ENCODE measurements at regions not wholly inside any gene's neighbourhood (a gene's known extent, or its start where the extent isn't known, plus 50 kb on each side); places are given as distances from the start of the nearest gene placed in this dataset.

DNA sequence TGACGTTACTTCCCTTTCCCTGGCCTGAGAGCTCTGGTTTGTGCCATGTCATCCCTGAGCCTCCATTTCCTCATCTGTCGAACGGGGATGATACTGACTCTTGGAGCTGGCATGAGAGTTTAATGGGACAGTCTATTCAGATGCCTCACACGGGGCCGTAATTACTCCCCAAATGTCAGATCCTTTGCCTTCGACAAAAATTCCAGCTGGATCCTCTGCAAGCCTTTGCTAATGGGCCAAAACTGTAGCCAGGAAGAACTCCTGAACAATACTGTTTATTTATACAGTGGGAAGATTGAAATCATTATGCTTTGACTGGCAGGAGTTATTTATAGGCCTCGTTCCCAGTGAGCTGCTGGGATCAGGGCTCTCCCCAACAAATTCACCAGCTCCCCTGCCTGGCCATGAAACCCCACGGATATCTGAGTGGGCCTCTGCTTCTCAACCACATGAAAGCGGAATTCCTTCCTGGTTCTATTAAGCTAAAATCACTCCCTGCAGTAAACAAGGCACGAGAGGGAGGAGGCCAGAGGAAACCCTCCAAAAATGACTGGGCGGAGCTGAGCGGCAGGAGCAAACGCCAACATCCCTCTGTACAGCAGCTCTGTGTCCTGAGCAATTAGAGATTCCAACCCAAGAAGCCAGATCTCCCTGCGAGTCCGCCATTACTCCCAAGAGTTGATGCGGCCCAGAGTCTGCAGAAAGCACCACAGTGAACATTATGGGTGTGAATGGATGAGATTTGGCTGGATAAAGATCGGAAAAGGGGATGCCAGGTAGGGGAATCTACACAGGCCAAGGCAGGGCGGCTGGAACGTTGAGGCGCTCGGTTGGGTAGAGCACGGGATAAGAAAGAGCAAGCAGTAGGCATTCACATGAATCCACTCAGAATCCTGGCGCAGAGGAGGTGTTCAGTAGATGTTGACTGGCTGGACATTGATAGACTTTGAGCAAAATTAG, 326.1 kb downstream of the BCL11B start:
- H3K9ac ChIP-seq (ENCODE audit: low read length in 3 of 3): no peak overlapping the region
- FAIRE-seq: no peak

DNA sequence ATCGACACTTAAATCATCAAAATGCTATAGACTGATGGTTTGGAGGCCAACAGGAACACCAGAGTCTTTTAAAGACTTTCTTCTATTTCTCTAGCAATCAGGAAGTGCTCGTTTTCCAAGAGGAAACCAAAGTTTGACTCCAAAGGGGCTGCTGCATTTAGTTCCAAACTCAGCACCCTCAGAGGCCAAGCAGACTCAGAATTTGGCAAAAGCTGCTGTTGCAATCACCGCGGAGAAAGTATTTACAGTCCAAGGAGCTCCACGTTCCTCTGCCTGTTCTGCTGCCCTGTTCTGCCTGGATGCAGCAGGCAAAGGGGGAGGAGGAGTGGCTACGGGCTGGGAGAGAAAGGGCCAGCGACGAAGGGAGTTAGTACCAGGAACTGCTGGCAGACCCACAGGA, 325.1 kb downstream of the BCL11B start:
- Histone ChIP-seq H3K4me3 (ENCODE audit: low read length in 3 of 3) (no peak overlapping the region), H3K27ac (ENCODE audit: low read depth in 2 of 2, low read length in 2 of 2) (no peak overlapping the region), H3K9ac (ENCODE audit: low read length in 3 of 3) (no peak overlapping the region), H3K36me3 (ENCODE audit: control insufficient read depth in 2 of 3, insufficient read depth in 3 of 3, low read length in 3 of 3) (no peaks in the 10 kb centered on the region), H3K27me3 (ENCODE audit: control insufficient read depth, insufficient read depth, low read length) (no peaks in the 10 kb centered on the region), H3K4me1 (ENCODE audit: control insufficient read depth in 2 of 3, insufficient read depth in 2 of 3, low read depth in 1 of 3, low read length in 3 of 3) (no peaks in the 10 kb centered on the region), H3K9me3 (ENCODE audit: control insufficient read depth in 2 of 3, insufficient read depth in 1 of 3, low read length in 3 of 3) (no peaks in the 10 kb centered on the region)
- FAIRE-seq (no peak), DNase-seq (peak in 4 of 5 donors; percentile 50 to 72 (median 62))
- intact Hi-C loops (cut with DNase I): no loop called here
- TF ChIP-seq, protein P1, sequence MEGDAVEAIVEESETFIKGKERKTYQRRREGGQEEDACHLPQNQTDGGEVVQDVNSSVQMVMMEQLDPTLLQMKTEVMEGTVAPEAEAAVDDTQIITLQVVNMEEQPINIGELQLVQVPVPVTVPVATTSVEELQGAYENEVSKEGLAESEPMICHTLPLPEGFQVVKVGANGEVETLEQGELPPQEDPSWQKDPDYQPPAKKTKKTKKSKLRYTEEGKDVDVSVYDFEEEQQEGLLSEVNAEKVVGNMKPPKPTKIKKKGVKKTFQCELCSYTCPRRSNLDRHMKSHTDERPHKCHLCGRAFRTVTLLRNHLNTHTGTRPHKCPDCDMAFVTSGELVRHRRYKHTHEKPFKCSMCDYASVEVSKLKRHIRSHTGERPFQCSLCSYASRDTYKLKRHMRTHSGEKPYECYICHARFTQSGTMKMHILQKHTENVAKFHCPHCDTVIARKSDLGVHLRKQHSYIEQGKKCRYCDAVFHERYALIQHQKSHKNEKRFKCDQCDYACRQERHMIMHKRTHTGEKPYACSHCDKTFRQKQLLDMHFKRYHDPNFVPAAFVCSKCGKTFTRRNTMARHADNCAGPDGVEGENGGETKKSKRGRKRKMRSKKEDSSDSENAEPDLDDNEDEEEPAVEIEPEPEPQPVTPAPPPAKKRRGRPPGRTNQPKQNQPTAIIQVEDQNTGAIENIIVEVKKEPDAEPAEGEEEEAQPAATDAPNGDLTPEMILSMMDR (IDR thresholded peaks at IDR 0.05; ENCODE audit: borderline replicate concordance, extremely low read depth, insufficient read depth): no peak

More for the DNA sequence above, 326.1 kb downstream of the BCL11B start:
- no peaks in the 10 kb centered on the region for H3K9me3 ChIP-seq (ENCODE audit: control insufficient read depth in 2 of 3, insufficient read depth in 1 of 3, low read length in 3 of 3)
- DNase-seq: peak in 2 of 5 donors; percentile 11 to 19
- intact Hi-C loops (cut with DNase I): no loop called here
- H3K27me3 ChIP-seq (ENCODE audit: control insufficient read depth, insufficient read depth, low read length): no peaks in the 10 kb centered on the region
- H3K4me3 ChIP-seq (ENCODE audit: low read length in 3 of 3): no peak overlapping the region
- H3K36me3 ChIP-seq (ENCODE audit: control insufficient read depth in 2 of 3, insufficient read depth in 3 of 3, low read length in 3 of 3): no peaks in the 10 kb centered on the region
- TF ChIP-seq, protein P1 (IDR thresholded peaks at IDR 0.05; ENCODE audit: borderline replicate concordance, extremely low read depth, insufficient read depth): no peak
- no peak overlapping the region for H3K27ac ChIP-seq (ENCODE audit: low read depth in 2 of 2, low read length in 2 of 2)
- H3K4me1 ChIP-seq (ENCODE audit: control insufficient read depth in 2 of 3, insufficient read depth in 2 of 3, low read depth in 1 of 3, low read length in 3 of 3): no peaks in the 10 kb centered on the region

GRCh38 chr14:98947911-98948595, 323.9 kb downstream of the BCL11B start:
- DNase-seq (peak in 1 of 5 donors; percentile 2), FAIRE-seq (no peak)
- intact Hi-C loops (cut with DNase I): no loop called here
- TF ChIP-seq, protein P1 (IDR thresholded peaks at IDR 0.05; ENCODE audit: borderline replicate concordance, extremely low read depth, insufficient read depth): no peak
- H3K36me3 ChIP-seq (ENCODE audit: control insufficient read depth in 2 of 3, insufficient read depth in 3 of 3, low read length in 3 of 3): no peaks in the 10 kb centered on the region
- H3K9me3 ChIP-seq (ENCODE audit: control insufficient read depth in 2 of 3, insufficient read depth in 1 of 3, low read length in 3 of 3): no peaks in the 10 kb centered on the region
- H3K27ac ChIP-seq (ENCODE audit: low read depth in 2 of 2, low read length in 2 of 2): no peak overlapping the region
- no peak overlapping the region for H3K4me3 ChIP-seq (ENCODE audit: low read length in 3 of 3)
- no peak overlapping the region for H3K9ac ChIP-seq (ENCODE audit: low read length in 3 of 3)
- no peaks in the 10 kb centered on the region for H3K4me1 ChIP-seq (ENCODE audit: control insufficient read depth in 2 of 3, insufficient read depth in 2 of 3, low read depth in 1 of 3, low read length in 3 of 3)
- H3K27me3 ChIP-seq (ENCODE audit: control insufficient read depth, insufficient read depth, low read length): no peaks in the 10 kb centered on the region

All from kidney (tissue), 13 donors.